ENCODE measurements at regions not wholly inside any gene's neighbourhood (a gene's known extent, or its start where the extent isn't known, plus 50 kb on each side); places are given as distances from the start of the nearest gene placed in this dataset.
"Not testable (repeated sequence)": the region's sequence is repeated elsewhere in the genome, so short reads cannot be mapped to it uniquely, and the experiment has no call there.

DNA sequence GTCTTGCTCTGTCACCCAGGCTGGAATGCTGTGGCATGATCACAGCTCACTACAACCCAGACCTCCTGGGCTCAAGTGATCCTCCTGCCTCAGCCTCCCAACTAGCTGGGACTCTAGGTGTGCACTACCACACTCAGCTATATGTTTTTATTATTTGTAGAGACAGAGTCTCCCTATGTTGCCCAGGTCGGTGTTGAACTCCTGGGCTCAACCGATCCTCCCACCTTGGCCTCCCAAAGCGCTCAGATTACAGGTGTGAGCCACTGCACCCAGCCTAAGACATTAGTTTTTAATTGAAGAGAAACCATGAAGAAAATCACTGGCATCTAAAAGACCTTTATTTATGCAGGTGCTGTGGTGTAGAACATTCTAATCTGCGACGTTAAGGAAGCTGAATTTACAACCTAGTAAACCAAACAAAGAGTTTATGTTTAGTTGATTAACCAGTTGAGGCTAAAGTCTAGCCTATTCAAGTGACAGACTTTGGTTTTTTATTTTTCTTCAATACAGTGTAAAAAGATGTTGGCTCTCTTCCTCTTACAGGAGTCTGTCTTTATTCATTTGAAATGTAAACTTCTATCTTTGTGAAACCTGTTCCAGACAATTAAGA is 52.5 kb upstream of the NBL1 start:
- DNase-seq (ENCODE audit: low read depth in 1 of 2, low spot score in 1 of 2): no peak

- DNase-seq (ENCODE audit: low read depth in 1 of 2, low spot score in 1 of 2): no peak
Measured at GRCh38 chr1:19585507-19585906, 58.6 kb upstream of the NBL1 start.

- DNase-seq (ENCODE audit: low read depth in 1 of 2, low spot score in 1 of 2): peak; percentile 61 to 62
Measured at GRCh38 chr1:19582318-19582717, 61.8 kb upstream of the NBL1 start.

DNA sequence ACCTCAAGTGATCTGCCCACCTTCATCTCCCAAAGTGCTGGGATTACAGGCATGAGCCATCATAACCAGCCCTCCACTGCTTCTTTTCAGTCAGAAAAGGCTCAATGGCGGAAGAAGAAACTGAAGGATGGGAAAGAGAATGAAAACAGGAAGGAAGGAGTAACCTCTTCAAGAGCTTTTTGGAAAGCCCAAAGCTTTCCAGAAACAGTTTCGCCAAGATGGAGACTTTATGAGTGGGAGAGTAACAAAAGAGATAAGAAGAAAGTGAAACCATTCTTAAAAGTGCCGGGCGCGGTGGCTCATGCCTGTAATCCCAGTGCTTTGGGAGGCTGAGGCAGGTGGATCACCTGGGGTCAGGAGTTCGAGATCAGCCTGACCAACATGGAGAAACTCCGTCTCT is 62.7 kb upstream of the NBL1 start:
- no peak for DNase-seq (ENCODE audit: low read depth in 1 of 2, low spot score in 1 of 2)

- no peak for DNase-seq (ENCODE audit: low read depth in 1 of 2, low spot score in 1 of 2)
Measured at GRCh38 chr1:19577561-19577960, 66.5 kb upstream of the NBL1 start.

GRCh38 chr1:19577036-19577435 is 67.1 kb upstream of the NBL1 start:
- no peak for DNase-seq (ENCODE audit: low read depth in 1 of 2, low spot score in 1 of 2)

DNA sequence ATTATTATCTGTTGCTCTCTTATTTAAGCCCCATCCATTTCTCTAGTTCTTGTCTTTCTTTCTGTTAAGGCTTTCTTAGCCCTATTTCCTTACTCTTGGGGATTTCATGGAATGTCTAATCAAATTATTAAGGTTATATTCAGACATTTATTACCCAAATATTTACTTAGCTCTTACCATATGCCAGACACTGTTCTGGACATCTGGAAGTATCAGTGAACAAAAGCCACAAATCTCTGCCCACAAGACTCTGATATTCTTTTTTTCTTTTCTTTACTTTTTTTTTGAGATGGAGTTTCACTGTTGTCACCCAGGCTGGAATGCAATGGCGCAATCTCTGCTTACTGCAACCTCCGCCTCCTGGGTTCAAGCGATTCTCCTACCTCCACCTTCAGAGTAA is 74.3 kb upstream of the NBL1 start:
- DNase-seq (ENCODE audit: low read depth in 1 of 2, low spot score in 1 of 2): no peak

DNA sequence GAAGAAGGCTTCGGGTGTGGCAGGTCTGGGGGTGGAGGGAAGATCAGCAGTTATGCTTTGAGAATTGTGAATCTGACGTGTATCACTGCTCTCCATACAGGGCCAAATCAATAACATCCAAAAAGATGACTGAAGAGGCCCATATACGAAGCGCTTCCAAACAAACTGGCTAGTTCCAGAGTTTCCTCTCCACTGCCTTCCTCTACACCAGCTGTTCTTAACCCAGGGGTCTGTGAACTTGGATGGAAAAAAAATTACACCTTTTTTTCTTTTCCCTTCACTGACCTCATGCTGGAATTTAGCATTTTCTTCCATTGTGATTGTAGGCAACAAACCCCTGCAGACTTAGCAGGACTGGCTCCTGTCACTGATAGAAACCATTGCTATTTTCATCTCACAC is 77.1 kb upstream of the NBL1 start:
- no peak for DNase-seq (ENCODE audit: low read depth in 1 of 2, low spot score in 1 of 2)

GRCh38 chr1:19564366-19564765 is 79.0 kb upstream of the CAPZB start:
- no peak for DNase-seq (ENCODE audit: low read depth in 1 of 2, low spot score in 1 of 2)

DNA sequence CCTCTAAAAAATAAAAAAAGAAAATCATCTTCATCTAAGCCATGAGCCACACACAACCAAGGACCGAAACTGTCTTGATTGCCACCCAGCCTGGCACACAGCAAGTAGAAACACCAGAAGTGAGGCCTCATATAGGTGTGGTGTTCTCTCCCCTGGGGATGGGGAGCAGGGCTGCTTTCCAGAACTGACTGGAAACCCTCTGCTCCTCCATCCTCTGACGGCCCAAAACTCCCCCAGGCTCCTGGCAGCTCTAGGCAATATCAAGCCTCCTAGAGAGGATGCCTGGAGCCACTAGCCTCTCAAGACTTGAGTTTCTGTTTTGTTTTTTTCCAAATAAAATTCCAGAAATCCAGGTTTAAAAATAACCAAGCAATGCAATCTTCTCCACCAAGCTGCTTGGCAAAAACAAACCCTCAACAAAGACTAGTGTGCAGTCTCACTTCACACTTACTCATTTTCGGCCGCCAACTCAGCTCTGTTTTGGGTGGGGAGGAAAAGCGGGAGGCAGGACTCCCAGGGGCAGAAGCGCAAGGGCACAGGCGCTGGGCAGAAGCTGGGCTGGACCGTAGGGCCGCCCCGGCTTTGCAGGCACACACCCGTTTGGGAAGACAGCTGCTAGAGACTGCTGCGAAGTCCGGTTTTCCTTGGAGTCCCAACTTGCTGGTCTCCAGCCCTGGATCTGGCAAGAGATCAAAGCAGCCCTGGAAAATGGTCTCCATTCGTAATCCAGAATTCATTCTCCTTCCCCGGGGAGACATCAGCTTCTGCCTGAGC is 78.2 kb upstream of the CAPZB start:
- DNase-seq (ENCODE audit: low read depth in 1 of 2, low spot score in 1 of 2): no peak

DNA sequence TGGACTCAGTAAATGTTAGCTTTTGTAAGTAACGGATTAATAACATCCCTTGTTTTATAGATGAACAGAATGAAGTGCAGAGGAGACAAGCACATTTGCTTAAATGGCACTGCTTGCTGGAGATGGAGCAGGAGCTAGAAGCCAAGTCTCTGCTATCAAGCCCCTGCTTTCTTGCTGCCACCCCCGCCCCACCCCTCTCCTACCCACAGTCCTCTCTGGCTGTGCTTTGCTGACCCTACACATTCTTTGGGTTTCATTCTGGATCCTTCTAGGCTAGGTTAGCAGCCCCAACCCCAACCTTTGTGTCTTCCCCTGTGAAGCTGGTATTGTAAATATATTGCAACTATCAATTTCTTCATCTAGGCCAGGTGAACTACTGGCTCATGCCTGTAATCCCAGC is 77.5 kb upstream of the CAPZB start:
- no peak for DNase-seq (ENCODE audit: low read depth in 1 of 2, low spot score in 1 of 2)

DNA sequence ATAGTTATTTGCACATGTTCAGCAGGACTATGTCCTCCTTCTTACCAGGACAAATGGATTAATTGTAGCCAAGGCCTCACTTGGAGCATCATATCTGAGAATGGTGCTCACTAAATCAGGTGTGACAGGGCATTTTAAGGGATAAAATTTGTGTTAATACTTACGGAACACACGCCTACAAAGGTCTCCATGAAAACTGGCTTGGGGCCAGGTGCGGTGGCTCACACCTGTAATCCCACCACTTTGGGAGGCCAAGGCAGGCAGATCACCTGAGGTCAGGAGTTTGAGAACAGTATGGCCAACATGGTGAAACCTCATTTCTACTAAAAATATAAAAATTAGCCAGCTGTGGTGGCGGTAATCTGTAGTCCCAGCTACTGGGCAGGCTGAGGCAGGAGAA is 75.1 kb upstream of the CAPZB start:
- no peak for DNase-seq (ENCODE audit: low read depth in 1 of 2, low spot score in 1 of 2)

GRCh38 chr1:19559641-19560040 is 74.3 kb upstream of the CAPZB start:
- DNase-seq (ENCODE audit: low read depth in 1 of 2, low spot score in 1 of 2): no peak

DNA sequence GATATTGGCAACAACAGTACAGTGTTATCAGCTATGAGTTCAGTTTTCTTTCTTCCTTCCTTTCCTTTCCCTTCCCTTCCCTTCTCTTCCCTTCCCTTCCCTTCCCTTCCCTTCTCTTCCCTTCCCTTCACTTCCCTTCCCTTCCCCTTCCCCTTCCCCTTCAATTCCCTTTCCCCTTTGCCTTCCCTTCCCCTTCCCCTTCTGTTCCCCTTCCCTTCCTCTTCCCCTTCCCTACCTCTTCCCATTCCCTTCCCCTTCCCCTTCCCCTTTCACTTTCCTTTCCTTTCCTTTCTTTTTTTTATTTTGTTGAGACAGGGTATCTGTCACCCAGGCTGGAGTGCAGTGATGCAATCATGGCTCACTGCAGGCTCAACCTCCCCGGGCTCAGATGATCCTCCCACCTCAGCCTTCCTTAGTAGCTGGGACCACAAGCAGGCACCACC is 72.3 kb upstream of the CAPZB start:
- DNase-seq (ENCODE audit: low read depth in 1 of 2, low spot score in 1 of 2): no peak

DNA sequence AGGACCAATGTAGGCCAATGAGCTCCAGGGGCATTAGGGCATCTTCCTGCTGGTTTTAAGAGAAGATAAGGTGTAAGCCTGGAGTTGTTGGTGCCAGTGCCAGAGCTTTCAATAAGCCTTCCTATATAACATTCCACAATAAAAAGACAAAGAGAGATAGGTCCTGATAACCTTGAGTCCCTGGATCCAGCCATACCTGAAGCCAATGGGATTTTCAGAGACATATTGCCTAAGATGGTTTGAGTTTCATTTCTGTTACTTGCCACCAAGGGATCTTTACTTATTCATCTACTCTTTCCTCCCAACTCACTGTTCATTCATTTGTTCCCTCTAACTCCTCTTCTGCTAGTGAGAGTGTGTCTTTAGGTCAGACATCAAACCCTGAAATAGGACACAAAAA is 68.8 kb upstream of the CAPZB start:
- DNase-seq (ENCODE audit: low read depth in 1 of 2, low spot score in 1 of 2): no peak

GRCh38 chr1:19552291-19553010 is 67.1 kb upstream of the CAPZB start:
- no peak for DNase-seq (ENCODE audit: low read depth in 1 of 2, low spot score in 1 of 2)

GRCh38 chr1:19551837-19552236 is 66.5 kb upstream of the CAPZB start:
- DNase-seq (ENCODE audit: low read depth in 1 of 2, low spot score in 1 of 2): not testable (repeated sequence)

DNA sequence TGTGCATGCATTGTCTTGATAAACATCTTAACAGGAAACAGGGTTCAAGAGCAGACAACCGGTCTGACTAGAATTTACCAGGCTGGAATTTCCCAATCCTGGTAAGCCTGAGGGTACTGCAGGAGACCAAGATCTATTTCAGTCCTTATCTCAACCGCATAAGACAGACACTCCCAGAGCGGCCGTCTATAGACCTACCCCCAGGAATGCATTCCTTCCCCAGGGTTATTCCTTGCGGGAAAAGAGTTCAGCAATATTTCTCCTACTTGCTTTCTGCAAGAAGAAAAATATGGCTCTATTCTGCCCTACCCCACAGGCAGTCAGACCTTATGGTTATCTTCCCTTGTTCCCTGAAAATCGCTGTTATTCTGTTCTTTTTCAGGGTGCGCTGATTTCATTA is 65.1 kb upstream of the CAPZB start:
- not testable (repeated sequence) for DNase-seq (ENCODE audit: low read depth in 1 of 2, low spot score in 1 of 2)

GRCh38 chr1:19547814-19548213 is 62.5 kb upstream of the CAPZB start:
- no peak for DNase-seq (ENCODE audit: low read depth in 1 of 2, low spot score in 1 of 2)

GRCh38 chr1:19536519-19536918 is 51.2 kb upstream of the CAPZB start:
- no peak for DNase-seq (ENCODE audit: low read depth in 1 of 2, low spot score in 1 of 2)

DNA sequence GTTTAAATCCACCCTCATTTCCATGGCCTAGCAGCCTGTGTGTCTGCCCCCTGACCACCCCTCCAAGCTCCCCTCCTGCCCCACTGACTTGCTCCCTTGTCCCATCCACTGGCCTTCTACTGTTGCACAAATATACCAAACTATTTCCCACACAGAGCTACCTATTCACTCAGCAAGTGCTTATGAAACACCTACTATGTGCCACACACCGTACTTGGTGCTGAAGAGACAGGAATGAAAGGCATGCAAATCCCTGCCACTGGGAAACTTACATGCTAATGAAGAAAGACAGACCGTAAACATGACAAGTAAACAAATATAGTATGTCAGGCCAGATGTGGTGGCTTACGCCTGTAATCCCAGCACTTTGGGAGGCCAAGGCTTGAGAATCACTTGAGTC is 49.9 kb upstream of the CAPZB start:
- DNase-seq (ENCODE audit: low read depth in 1 of 2, low spot score in 1 of 2): no peak
